ENCODE measurements at regions not wholly inside any gene's neighbourhood (a gene's known extent, or its start where the extent isn't known, plus 50 kb on each side); places are given as distances from the start of the nearest gene placed in this dataset.

GRCh38 chr6:71107911-71108420 is 151.1 kb upstream of the B3GAT2 start:
- POLR2A ChIA-PET, result interaction anchor here (0.7 kb wide), 1 partner anchor 228 kb away, joined by 3 read pairs; no protein-coding TSS in a partner anchor
- CTCF ChIA-PET, result interaction anchor here (0.8 to 1.4 kb wide), 4 partner anchors 9 to 24 kb away, joined by 3 to 4 read pairs (median 3); no protein-coding TSS in a partner anchor

GRCh38 chr6:71114544-71114943 is 157.7 kb upstream of the B3GAT2 start:
- POLR2A ChIA-PET, result no interaction called here
- no peak overlapping the region for H3K4me3 ChIP-seq (ENCODE audit: low read depth, low read length)
- DNase-seq (ENCODE audit: low read depth), result no peak
- no peak for TF ChIP-seq CTCF (IDR thresholded peaks at IDR 0.05; ENCODE audit: insufficient read depth, low read depth, low read length)
- 0 out of 2 replicates have a peak, but pooled peaks cover 3% of the 10 kb centered on the region for H3K27me3 ChIP-seq (ENCODE audit: control insufficient read depth, insufficient read depth, low read length)
- CTCF ChIA-PET, result no interaction called here
- H3K36me3 ChIP-seq (ENCODE audit: control insufficient read depth, insufficient read depth, low read length), result no peaks in the 10 kb centered on the region

More at GRCh38 chr6:71107911-71108420, 151.1 kb upstream of the B3GAT2 start:
- no peak for TF ChIP-seq CTCF (IDR thresholded peaks at IDR 0.05; ENCODE audit: insufficient read depth, low read depth, low read length)
- no peak overlapping the region for H3K4me3 ChIP-seq (ENCODE audit: low read depth, low read length)
- H3K27me3 ChIP-seq (ENCODE audit: control insufficient read depth, insufficient read depth, low read length), result peaks cover 12% of the 10 kb centered on the region
- DNase-seq (ENCODE audit: low read depth), result peak; percentile 20
- H3K36me3 ChIP-seq (ENCODE audit: control insufficient read depth, insufficient read depth, low read length), result no peaks in the 10 kb centered on the region

- CTCF ChIA-PET, result no interaction called here
- no peaks in the 10 kb centered on the region for H3K36me3 ChIP-seq (ENCODE audit: control insufficient read depth, insufficient read depth, low read length)
- no peak overlapping the region for H3K4me3 ChIP-seq (ENCODE audit: low read depth, low read length)
- no peak for DNase-seq (ENCODE audit: low read depth)
- H3K27me3 ChIP-seq (ENCODE audit: control insufficient read depth, insufficient read depth, low read length), result 0 out of 2 replicates have a peak, but pooled peaks cover 3% of the 10 kb centered on the region
- POLR2A ChIA-PET, result no interaction called here
- TF ChIP-seq CTCF (IDR thresholded peaks at IDR 0.05; ENCODE audit: insufficient read depth, low read depth, low read length), result no peak
Measured at GRCh38 chr6:71114986-71115385, 158.1 kb upstream of the B3GAT2 start.

GRCh38 chr6:71119560-71119959 is 162.7 kb upstream of the B3GAT2 start:
- DNase-seq (ENCODE audit: low read depth), result no peak
- Histone ChIP-seq H3K36me3 (ENCODE audit: control insufficient read depth, insufficient read depth, low read length) (no peaks in the 10 kb centered on the region), H3K27me3 (ENCODE audit: control insufficient read depth, insufficient read depth, low read length) (no peaks in the 10 kb centered on the region), H3K4me3 (ENCODE audit: low read depth, low read length) (no peak overlapping the region)
- ChIA-PET CTCF (interaction anchor here (1.1 kb wide), 1 partner anchor 12 kb away, joined by 3 read pairs; no protein-coding TSS in a partner anchor), POLR2A (no interaction called here)
- no peak for TF ChIP-seq CTCF (IDR thresholded peaks at IDR 0.05; ENCODE audit: insufficient read depth, low read depth, low read length)

- no peaks in the 10 kb centered on the region for H3K36me3 ChIP-seq (ENCODE audit: control insufficient read depth, insufficient read depth, low read length)
- CTCF ChIA-PET, result interaction anchor here (0.7 kb wide), 1 partner anchor 36 kb away, joined by 3 read pairs; no protein-coding TSS in a partner anchor
- no peak for TF ChIP-seq CTCF (IDR thresholded peaks at IDR 0.05; ENCODE audit: insufficient read depth, low read depth, low read length)
- DNase-seq (ENCODE audit: low read depth), result no peak
- peaks cover 2% of the 10 kb centered on the region for H3K27me3 ChIP-seq (ENCODE audit: control insufficient read depth, insufficient read depth, low read length)
- no peak overlapping the region for H3K4me3 ChIP-seq (ENCODE audit: low read depth, low read length)
- POLR2A ChIA-PET, result no interaction called here
Measured at GRCh38 chr6:71123051-71123450, 165.6 kb upstream of the OGFRL1 start.
